ENCODE measurements at regions not wholly inside any gene's neighbourhood (a gene's known extent, or its start where the extent isn't known, plus 50 kb on each side); places are given as distances from the start of the nearest gene placed in this dataset.

- no peak for DNase-seq (ENCODE audit: low read depth)
Observed at GRCh38 chr7:371119-371778, 81.3 kb downstream of the FOXL3 start.

- no peak for DNase-seq (ENCODE audit: low read depth)
Observed at GRCh38 chr7:371779-372545, 82.0 kb downstream of the FOXL3 start.

- DNase-seq (ENCODE audit: low read depth) = no peak
Observed at GRCh38 chr7:372546-372931, 82.6 kb downstream of the FOXL3 start.

DNA sequence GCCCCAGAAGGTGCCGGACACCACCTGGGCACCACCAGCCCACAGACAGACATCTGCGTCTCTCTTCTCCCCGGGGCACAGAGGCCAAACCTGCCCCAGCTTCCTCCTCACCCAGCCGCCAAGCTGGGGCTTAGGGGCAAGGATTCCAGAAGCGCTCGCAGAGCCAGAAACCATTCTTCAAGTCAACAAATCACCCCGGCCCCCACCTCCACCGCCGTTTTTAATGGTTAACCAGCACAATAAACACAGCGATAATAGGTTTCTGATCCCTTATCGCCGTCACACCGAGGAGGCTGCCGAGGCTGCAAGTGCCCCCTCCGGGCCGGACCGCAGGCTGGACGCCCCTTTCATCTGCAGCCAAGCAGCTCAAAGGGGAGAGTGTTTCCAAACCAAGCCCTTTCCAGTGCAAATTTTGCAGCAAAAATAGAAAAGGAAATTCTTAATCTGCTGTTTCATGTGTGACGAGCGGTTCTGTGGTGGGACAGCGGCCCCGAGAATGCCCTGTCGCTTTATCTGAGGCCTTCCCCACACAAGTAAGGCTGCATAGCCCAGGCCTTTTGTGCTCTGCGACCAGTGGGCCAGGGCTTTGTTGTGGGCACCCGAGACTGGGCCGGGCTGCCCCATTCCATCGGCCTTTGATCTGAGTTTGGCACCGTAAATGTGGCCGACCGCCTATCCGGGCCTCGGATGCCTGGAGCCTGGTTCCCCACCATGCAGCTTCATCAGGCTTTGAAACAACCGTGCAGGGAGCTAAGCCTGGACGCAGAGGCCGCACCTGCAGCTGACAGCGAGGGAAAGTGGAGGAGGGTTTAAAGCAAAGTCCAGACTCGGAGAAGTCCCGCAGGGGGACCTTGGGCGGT, 83.2 kb downstream of the FOXL3 start:
- no peak for DNase-seq (ENCODE audit: low read depth)

DNA sequence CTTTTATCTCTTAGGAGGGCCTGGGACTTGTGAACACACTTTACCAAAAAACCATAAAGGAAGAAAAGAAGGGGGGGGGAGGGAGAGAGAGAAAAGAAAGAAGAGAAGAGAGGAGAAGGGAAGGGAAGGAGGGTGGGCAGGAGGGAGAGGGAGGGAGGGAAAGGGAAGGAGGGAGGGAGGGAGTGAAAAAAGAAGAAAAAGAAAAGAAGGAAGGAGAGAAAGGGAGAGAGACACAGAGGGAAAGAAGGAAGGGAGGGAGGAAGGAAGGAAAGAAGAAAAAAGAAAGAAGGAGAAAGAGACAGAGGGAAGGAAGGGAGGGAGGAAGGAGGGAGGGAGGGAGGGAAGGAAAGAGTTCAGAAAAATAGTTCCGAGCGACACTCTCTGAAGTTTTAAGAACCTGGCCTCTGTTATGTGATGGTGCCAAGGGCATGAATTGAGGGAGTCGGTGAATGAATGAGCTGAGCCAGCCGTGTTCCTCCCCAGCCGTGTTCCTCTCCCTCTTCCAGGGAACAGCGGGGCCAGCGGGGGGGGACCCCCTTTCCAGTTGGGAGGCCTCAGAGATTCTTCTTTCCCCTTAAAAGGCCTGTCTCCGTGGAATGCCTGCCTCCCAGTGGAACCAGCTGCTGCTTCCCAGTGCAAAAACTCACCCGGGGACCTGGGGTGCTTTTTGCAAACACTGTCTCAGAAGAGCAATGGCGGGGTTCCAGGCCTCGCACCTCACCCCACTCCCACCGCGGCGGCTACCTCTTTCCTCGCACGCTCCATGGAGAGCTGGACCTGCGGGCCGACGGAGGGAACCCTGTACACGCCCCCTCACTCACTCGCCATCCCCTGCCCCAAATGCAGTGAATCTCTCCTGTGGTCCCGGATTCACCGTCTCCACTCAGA, 84.1 kb downstream of the FOXL3 start:
- DNase-seq (ENCODE audit: low read depth) = no peak

- no peak for DNase-seq (ENCODE audit: low read depth)
Observed at GRCh38 chr7:374706-375311, 84.8 kb downstream of the FOXL3 start.

DNA sequence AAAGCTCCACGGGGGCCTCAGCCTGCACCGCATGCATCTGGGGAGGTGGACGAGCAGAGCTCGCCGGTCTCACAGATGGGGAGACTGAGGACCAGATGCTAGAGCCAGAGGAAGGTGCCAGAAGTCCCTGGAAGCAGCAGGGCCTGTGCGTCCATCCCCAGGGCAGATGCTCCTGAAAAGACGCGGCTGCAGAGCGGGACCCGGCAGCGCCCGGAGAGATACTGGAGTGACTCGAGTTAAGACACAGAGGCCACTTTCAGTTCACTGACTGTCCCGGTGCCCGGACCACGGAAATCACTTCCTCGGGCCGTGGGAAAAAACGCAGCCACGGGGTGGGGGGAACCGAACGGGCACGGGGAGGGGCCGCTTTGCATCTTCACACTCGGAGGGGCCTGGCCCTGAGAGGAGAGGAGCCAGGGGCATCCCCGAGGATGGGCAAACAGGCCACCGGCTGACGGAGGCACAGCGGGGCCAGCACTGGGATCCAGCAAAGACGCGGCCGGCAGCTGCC, 85.4 kb downstream of the FOXL3 start:
- DNase-seq (ENCODE audit: low read depth) = no peak

DNA sequence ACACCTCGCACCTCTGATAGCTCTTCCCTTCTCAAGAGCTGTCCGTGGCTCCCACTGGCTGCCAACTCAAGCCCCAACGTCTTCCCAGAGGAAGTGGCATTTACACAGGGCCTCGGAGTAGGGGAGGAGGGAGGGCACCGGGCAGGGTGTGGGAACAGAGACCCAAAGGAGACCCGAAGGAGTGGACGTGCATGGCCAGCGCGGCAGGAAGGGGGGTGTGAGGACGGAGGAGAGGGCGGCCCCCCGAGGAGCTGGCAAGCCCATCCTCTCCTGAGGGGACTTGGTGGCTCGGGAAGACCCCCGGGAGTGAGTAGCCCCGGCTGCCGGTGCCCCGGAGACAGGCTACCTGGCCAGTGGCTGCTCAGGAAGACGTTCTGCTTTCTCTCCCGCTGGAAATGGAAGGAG, 85.9 kb downstream of the FOXL3 start:
- DNase-seq (ENCODE audit: low read depth) = no peak

DNA sequence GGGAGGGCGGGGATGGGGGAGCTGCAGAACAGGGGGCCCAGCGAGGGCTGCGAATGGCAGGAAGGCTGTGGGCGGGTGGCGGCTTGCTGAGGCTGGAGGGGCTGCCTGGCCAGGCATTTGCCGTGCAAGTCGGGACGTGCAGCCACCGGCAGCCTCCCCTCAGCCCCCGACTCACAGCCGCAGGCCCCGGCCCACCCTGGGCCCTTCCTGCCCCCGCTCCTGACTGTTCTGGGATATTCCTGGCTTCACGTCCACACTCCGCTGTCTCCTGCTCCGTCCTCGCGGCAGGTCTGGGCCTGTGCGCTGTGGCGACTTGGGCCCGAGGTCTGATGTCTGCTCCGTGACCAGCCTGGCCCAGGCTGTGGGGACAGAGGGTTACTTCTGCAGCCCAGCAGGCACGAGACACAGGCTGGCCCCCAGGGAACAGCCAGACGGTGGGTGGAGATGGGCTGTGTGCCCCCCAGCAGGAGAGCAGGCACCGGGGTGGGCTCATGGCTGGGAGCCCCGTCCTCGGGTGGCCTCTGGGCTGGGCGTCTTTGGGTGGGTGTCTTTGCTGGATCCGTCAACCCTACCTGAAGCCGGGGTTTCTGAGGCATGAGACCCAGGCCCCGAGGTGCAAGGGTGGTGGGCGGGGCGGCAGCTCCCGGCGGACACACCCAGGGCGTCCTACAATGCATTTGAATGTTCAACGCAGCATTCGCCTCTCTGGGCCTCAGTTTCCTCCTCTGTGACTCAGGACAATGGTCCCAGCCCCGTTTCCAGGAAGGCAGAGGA, 86.5 kb downstream of the FOXL3 start:
- DNase-seq (ENCODE audit: low read depth) = no peak

DNA sequence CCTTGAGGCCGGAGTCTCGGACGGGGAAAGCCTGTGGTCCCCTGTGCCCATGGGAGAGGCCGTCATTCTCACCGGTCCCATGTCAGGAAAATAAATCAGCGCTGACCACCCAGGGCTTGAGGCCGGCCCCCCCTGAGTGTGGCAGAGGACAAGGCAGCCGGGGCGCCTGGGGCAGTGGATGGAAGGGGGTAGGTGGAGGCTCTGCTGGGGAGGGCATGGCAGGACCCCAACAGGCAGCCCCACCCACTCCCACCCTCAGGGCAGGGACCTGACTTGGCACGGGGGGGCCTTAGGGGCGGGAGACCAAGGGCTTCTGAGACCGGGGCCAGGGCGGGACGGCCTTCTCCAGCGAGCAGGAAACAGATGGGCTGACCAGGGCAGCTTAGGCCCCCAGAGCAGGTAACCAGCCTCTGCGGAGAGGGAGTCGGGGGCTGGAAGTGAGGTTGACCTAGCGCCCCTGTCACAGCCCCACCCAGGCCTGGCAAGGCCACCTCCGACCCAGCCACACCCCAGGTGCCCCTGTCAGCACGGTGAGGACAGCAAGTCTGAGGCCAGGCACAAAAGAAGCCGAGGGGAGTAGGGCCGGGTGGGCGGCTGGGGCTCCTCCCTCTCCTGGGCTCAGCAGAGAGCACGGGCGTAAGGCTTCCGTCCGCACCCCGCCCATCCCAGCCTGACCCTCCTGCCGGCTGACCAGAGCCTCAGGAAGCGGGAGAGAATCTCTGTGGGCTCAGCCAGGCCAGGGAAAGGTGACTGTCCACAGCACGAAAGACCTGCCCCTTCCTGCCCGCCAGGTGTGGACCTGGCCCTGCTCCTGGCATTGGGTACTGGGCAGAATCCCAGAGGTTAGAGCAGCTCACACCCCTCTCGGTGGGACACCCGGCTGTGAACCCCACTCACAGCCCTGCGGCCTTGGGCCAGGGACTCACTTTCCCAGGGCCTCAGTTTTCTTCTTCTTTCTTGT, 87.4 kb downstream of the FOXL3 start:
- no peak for DNase-seq (ENCODE audit: low read depth)

- no peak for DNase-seq (ENCODE audit: low read depth)
Observed at GRCh38 chr7:378041-378420, 88.1 kb downstream of the FOXL3 start.

DNA sequence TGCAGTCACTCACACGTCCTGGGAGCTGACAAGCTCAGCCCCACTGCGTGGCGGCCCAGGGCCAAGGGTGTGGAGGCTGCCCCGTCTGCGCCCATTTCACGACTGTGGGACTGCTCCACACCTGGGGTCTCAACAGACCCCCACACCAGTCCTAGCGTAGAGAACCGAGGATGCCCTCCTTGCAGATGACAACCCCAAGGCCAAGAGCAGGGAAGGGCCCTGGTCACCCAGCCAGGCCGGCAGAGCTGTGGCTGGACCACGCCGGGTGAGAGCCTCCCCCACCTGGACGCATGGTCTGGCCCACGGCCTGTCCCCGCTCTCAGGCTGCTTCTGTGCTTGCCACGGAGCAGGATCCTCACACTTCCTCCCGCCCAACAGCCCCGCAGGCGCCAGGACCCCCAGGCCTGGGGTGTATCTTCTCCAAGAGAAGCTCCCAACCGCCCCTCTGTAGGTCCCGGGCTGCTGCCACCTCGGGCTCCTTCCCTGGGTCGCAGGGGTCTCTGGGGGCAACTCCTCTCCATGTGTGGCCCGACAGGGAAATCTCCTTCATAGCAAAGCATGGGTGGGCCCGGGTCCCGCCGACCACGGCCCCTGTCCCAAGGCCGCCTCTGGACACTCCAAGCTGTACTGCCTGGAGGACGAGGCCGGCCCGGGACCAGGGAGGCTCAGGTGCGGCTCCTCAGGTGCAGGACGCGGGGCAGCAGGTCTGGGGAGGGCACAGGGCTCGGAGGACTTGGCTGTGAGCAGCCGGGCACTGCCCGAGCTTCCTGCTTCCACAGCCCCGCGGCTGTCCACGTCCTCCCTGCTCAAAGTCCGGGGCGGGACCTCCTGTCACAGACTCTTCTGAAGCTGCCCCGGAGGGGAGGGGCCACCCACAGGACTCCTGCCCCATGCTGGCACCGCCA, 88.8 kb downstream of the FOXL3 start:
- peak; percentile 31 for DNase-seq (ENCODE audit: low read depth)

DNA sequence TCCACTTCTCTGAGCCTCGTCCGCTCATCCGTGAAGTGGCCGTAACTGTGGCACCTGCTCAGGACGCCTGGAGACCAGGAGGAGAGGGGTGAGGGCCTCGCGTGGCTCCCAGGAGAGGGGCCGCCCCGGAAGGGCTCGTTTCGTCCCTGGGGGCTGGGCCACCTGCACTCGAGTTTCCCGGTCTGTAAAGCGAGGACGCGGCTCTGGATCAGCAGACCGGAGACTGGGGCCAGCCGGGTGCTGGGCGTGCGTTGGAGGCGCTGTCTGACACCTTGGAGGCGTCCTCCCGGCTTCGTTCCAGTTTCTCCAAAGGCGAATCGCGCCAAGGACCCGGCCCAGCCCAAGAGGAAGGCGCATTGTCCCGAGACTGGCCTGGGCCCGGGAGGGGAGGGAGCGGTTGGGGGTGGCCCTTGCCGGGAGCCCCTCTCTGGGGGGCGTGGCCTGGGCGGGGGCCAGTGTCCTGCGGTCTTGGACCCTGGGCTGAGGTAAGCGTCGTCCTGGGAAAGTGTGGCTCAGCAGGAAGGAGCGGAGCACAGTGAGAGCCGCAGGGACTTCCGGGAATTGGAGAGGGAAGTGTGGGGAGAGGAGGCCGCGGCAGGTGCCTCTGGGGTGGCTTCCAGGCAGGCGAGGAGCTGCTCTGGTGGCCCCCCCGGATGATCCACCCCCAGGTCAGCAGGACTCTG, 89.6 kb downstream of the FOXL3 start:
- peak; percentile 48 for DNase-seq (ENCODE audit: low read depth)

- no peak for DNase-seq (ENCODE audit: low read depth)
Observed at GRCh38 chr7:380139-380485, 90.1 kb downstream of the FOXL3 start.

DNA sequence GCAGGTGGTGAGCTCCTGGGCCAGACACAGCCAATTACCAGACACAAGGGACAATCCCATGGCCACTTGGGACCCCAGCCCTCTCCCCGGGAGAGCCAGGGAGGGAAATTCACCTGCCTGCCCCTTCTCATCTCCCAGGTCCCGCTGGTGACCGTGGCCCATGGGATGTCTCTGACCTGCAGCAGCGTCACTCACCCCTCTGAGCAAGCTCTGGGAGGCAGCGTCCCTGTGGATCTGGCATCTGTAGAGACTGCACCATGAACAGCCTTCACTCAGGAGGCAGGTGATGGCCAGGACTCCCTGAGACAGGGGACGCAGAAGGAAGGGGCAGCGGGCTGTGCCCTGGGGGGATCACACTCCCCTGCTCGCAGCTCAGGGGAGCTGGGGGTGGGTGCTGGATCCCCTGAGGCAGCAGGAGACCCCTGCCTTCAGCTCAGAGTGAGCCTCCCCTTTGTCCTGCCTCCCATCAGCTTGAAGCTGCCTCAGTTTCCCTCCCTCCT, 90.8 kb downstream of the FOXL3 start:
- DNase-seq (ENCODE audit: low read depth) = no peak

DNA sequence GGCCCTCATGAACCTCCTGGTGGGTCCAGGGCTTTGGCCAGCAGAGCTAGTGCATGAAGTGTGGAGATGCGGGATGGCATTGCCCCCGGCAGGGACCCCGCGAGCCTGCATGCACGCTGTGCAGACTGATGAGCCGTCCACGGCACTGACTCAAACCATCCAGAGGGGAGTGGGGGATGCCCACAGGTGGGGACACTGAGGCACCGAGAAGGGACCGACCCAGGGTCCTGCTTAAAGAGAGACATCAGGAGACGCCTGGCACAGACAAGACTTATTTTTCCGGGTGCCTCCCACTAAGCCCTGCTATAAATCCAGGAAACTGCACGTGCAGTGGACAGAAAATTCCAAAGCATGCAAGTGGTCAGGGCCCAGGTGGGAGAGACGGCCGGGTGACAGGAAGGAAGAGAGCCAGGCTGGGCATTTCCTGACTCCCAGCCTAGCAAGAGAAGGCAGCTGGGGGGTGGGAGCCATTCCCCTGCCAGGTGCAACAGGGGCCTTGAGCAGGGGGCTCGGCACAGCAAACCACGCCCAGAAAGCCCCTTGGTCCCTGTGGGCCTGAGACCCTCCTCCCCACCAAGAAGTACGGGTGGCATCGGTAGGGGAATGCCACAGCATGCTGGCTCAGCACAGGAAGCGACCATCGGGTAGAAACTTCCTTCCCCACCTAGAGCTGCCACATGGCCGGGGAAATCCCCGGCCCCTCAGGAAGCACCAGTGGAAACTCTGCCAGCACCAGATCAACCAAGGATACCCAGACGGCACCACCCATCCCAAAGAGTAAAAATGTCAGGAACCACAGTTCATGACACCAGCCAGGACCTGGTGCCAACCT, 91.5 kb downstream of the FOXL3 start:
- DNase-seq (ENCODE audit: low read depth) = no peak

Measured in Daoy (cell line).